ENCODE measurements at regions not wholly inside any gene's neighbourhood (a gene's known extent, or its start where the extent isn't known, plus 50 kb on each side); places are given as distances from the start of the nearest gene placed in this dataset.

GRCh38 chr4:54572152-54572542 is 85.6 kb upstream of the KIT start:
- H3K4me3 ChIP-seq (ENCODE audit: low read depth, low read length) = no peak overlapping the region
- ChIA-PET CTCF (interaction anchor here (1.5 to 2.0 kb wide), 2 partner anchors 10 to 389 kb away, joined by 4 to 5 read pairs; no protein-coding TSS in a partner anchor), POLR2A (no interaction called here)
- DNase-seq (ENCODE audit: low read depth, low spot score) = no peak
- TF ChIP-seq, protein P1, sequence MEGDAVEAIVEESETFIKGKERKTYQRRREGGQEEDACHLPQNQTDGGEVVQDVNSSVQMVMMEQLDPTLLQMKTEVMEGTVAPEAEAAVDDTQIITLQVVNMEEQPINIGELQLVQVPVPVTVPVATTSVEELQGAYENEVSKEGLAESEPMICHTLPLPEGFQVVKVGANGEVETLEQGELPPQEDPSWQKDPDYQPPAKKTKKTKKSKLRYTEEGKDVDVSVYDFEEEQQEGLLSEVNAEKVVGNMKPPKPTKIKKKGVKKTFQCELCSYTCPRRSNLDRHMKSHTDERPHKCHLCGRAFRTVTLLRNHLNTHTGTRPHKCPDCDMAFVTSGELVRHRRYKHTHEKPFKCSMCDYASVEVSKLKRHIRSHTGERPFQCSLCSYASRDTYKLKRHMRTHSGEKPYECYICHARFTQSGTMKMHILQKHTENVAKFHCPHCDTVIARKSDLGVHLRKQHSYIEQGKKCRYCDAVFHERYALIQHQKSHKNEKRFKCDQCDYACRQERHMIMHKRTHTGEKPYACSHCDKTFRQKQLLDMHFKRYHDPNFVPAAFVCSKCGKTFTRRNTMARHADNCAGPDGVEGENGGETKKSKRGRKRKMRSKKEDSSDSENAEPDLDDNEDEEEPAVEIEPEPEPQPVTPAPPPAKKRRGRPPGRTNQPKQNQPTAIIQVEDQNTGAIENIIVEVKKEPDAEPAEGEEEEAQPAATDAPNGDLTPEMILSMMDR (IDR thresholded peaks at IDR 0.05; ENCODE audit: insufficient read depth, low read length, missing control alignments) = no peak

- H3K4me3 ChIP-seq (ENCODE audit: low read depth, low read length) = no peak overlapping the region
- TF ChIP-seq, protein P1 (IDR thresholded peaks at IDR 0.05; ENCODE audit: insufficient read depth, low read length, missing control alignments) = no peak
- ChIA-PET POLR2A (no interaction called here), CTCF (no interaction called here)
- DNase-seq (ENCODE audit: low read depth, low spot score) = no peak
These were observed 83.3 kb upstream of the KIT start for GRCh38 chr4:54574500-54574899.

GRCh38 chr4:54575919-54576318 is 81.8 kb upstream of the KIT start:
- no peak overlapping the region for H3K4me3 ChIP-seq (ENCODE audit: low read depth, low read length)
- POLR2A ChIA-PET = no interaction called here
- TF ChIP-seq, protein P1 (IDR thresholded peaks at IDR 0.05; ENCODE audit: insufficient read depth, low read length, missing control alignments) = no peak
- DNase-seq (ENCODE audit: low read depth, low spot score) = no peak
- CTCF ChIA-PET = interaction anchor here (1.5 kb wide), 1 partner anchor 13 kb away, joined by 3 read pairs; no protein-coding TSS in a partner anchor

- DNase-seq (ENCODE audit: low read depth, low spot score) = no peak
- no peak overlapping the region for H3K4me3 ChIP-seq (ENCODE audit: low read depth, low read length)
- TF ChIP-seq, protein P1 (IDR thresholded peaks at IDR 0.05; ENCODE audit: insufficient read depth, low read length, missing control alignments) = no peak
- CTCF ChIA-PET = no interaction called here
- POLR2A ChIA-PET = no interaction called here
These were observed 76.0 kb upstream of the KIT start for GRCh38 chr4:54581807-54582206.

DNA sequence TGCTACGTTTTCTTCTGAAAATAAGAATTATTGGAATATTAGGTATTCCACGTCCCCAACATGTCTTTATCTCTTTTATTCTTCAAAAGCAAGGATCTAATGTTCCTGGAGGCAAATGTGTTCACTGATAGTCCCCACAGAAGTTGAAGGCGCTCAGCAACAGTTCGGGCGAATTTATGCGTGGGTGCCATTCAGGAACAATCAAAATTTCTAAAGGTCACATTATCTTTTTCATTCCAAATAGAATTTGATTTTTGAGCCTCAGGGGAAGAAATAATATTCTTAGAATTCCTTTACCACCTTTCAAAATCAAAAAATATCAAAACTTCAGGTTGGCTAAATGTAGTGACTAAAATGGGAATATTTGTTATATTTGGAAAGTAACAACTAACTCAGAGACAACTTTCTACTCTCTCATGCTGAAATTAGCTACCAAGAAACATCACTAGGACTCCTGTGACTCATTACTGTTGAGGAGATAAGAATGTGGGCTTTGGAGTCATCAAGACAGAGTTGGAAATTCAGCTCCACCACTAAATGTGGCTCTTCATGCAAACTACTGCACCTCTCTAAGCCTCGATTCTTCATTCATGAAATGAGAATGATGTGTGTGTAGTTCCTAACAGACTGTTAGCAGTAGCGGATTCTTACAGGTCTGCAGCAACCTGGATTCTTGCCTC is 72.3 kb upstream of the KIT start:
- ChIA-PET POLR2A (no interaction called here), CTCF (no interaction called here)
- peak; percentile 28 for DNase-seq (ENCODE audit: low read depth, low spot score)
- TF ChIP-seq, protein P1 (IDR thresholded peaks at IDR 0.05; ENCODE audit: insufficient read depth, low read length, missing control alignments) = no peak
- H3K4me3 ChIP-seq (ENCODE audit: low read depth, low read length) = no peak overlapping the region

GRCh38 chr4:54586320-54586955 is 71.3 kb upstream of the KIT start:
- no peak overlapping the region for H3K4me3 ChIP-seq (ENCODE audit: low read depth, low read length)
- POLR2A ChIA-PET = no interaction called here
- CTCF ChIA-PET = no interaction called here
- TF ChIP-seq, protein P1 (IDR thresholded peaks at IDR 0.05; ENCODE audit: insufficient read depth, low read length, missing control alignments) = no peak
- DNase-seq (ENCODE audit: low read depth, low spot score) = peak; percentile 46

All from AG04449 (cell line).